ENCODE measurements at regions not wholly inside any gene's neighbourhood (a gene's known extent, or its start where the extent isn't known, plus 50 kb on each side); places are given as distances from the start of the nearest gene placed in this dataset.

DNA sequence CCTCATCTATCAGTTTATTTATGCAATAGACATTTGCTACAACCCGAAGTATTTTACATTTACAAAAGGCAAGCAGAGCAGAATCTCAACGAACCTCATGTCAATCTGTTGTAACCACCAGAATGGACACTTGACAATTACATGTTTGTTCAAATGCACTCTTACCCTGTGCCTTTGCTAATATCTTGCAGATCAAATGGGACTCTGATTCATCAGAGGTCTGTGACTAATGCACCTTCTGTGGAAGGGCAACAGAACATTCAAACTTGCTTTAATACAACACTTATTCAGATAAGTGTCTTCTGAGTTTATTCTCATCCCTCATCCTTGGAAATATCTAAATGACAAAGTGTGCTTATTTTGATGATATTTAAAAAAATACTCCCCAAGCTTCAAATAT is 644.7 kb upstream of the PCDH10 start:
- H3K27me3 Mint-ChIP-seq (ENCODE audit: low read depth), result no peaks in the 10 kb centered on the region
- H3K9me3 Mint-ChIP-seq (ENCODE audit: low read depth), result no peaks in the 10 kb centered on the region
- no peak overlapping the region for H3K4me3 Mint-ChIP-seq (ENCODE audit: unreplicated experiment)
- H3K36me3 Mint-ChIP-seq (ENCODE audit: low read depth), result no peaks in the 10 kb centered on the region
- no peak for DNase-seq (ENCODE audit: low spot score)
- H3K27ac Mint-ChIP-seq (ENCODE audit: unreplicated experiment), result no peak overlapping the region
- no peaks in the 10 kb centered on the region for H3K4me1 Mint-ChIP-seq (ENCODE audit: low read depth)
- TF ChIP-seq, protein P1, sequence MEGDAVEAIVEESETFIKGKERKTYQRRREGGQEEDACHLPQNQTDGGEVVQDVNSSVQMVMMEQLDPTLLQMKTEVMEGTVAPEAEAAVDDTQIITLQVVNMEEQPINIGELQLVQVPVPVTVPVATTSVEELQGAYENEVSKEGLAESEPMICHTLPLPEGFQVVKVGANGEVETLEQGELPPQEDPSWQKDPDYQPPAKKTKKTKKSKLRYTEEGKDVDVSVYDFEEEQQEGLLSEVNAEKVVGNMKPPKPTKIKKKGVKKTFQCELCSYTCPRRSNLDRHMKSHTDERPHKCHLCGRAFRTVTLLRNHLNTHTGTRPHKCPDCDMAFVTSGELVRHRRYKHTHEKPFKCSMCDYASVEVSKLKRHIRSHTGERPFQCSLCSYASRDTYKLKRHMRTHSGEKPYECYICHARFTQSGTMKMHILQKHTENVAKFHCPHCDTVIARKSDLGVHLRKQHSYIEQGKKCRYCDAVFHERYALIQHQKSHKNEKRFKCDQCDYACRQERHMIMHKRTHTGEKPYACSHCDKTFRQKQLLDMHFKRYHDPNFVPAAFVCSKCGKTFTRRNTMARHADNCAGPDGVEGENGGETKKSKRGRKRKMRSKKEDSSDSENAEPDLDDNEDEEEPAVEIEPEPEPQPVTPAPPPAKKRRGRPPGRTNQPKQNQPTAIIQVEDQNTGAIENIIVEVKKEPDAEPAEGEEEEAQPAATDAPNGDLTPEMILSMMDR (IDR thresholded peaks at IDR 0.05), result no peak

DNA sequence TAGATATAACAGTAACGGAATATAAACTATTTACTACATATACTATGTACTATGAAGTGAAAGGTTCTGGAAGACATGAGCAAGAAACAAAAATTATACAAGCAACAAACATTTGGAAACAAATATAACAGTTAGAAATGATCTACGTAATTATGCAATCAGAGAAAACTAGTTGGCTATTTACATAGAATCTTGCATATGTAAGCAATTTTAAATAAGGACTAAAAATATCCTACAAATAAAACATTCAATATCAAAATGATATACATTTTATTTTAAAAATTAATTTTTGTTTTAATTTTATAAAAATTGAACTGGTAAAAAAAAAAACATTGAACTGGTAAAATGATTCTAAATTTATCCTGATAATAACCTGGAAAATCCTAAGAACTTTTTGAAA is 642.5 kb upstream of the PCDH10 start:
- H3K27ac Mint-ChIP-seq (ENCODE audit: unreplicated experiment), result no peak overlapping the region
- no peaks in the 10 kb centered on the region for H3K27me3 Mint-ChIP-seq (ENCODE audit: low read depth)
- TF ChIP-seq, protein P1 (IDR thresholded peaks at IDR 0.05), result no peak
- no peak for DNase-seq (ENCODE audit: low spot score)
- no peaks in the 10 kb centered on the region for H3K36me3 Mint-ChIP-seq (ENCODE audit: low read depth)
- H3K4me3 Mint-ChIP-seq (ENCODE audit: unreplicated experiment), result no peak overlapping the region
- H3K4me1 Mint-ChIP-seq (ENCODE audit: low read depth), result no peaks in the 10 kb centered on the region
- no peaks in the 10 kb centered on the region for H3K9me3 Mint-ChIP-seq (ENCODE audit: low read depth)

DNA sequence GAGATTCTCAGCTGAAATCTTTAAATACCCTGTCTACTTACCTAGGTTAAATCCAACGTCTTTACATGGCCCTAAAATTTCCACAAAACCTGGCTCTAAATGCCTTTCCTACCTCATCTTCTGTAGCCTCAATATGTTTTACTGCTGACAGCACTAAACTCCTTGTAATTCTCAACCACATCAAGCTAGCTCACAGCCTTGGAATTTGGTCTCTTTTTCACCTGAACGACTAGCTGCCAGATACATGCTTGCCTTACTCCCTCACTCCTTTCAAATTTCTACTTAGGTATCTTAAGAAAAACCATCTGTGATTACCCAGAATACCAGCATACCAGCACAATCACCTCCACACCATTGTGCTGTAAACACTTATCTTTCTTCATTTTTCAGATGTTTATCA is 635.6 kb upstream of the PCDH10 start:
- no peak overlapping the region for H3K27ac Mint-ChIP-seq (ENCODE audit: unreplicated experiment)

DNA sequence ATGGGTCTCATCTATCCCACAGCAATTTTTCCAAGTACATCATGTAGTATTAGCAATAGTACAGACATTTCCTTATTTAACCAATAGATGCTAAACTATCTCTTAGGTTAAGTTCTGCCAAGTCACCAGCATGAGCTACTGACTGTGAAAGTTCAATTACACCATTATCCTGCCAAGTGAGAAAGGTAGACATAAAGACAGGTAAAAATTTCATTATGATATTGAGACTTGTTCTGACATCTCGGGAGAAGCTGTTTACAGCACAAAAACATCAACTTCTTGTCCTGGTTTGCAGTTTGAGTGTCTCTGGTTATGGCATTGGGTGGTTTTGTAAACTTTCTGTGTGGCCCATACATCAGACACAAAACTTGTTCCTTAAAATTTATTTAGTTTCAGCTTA is 622.4 kb upstream of the PCDH10 start:
- Mint-ChIP-seq H3K4me1 (ENCODE audit: low read depth) (no peaks in the 10 kb centered on the region), H3K36me3 (ENCODE audit: low read depth) (no peaks in the 10 kb centered on the region), H3K9me3 (ENCODE audit: low read depth) (no peaks in the 10 kb centered on the region), H3K27ac (ENCODE audit: unreplicated experiment) (no peak overlapping the region), H3K27me3 (ENCODE audit: low read depth) (no peaks in the 10 kb centered on the region), H3K4me3 (ENCODE audit: unreplicated experiment) (no peak overlapping the region)
- TF ChIP-seq, protein P1 (IDR thresholded peaks at IDR 0.05), result no peak
- no peak for DNase-seq (ENCODE audit: low spot score)

More for the DNA sequence above, 635.6 kb upstream of the PCDH10 start:
- no peak for DNase-seq (ENCODE audit: low spot score)
- H3K9me3 Mint-ChIP-seq (ENCODE audit: low read depth), result peaks cover 4% of the 10 kb centered on the region
- H3K27me3 Mint-ChIP-seq (ENCODE audit: low read depth), result no peaks in the 10 kb centered on the region
- TF ChIP-seq, protein P1 (IDR thresholded peaks at IDR 0.05), result no peak
- no peaks in the 10 kb centered on the region for H3K36me3 Mint-ChIP-seq (ENCODE audit: low read depth)
- no peaks in the 10 kb centered on the region for H3K4me1 Mint-ChIP-seq (ENCODE audit: low read depth)
- no peak overlapping the region for H3K4me3 Mint-ChIP-seq (ENCODE audit: unreplicated experiment)

DNA sequence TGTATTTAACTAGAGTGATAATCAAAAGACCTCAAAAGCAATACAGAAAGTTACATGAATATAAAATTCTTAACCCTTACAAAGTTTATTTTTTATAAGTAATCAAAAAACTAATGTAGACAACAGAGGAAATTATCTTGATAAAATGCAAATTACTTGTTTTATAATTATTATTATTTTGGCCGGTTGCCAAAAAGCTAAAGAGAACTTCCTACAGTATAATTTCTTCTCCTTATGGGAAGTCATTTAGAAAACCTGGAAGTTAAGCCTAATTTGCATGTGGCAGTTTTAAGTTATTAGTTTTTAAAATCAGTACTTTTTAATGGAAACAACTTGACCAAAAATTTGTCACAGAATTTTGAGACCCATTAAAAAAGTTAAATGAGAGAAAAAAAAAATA is 621.3 kb upstream of the PCDH10 start:
- no peaks in the 10 kb centered on the region for H3K36me3 Mint-ChIP-seq (ENCODE audit: low read depth)
- no peaks in the 10 kb centered on the region for H3K4me1 Mint-ChIP-seq (ENCODE audit: low read depth)
- DNase-seq (ENCODE audit: low spot score), result no peak
- H3K9me3 Mint-ChIP-seq (ENCODE audit: low read depth), result no peaks in the 10 kb centered on the region
- H3K27ac Mint-ChIP-seq (ENCODE audit: unreplicated experiment), result no peak overlapping the region
- no peaks in the 10 kb centered on the region for H3K27me3 Mint-ChIP-seq (ENCODE audit: low read depth)
- no peak overlapping the region for H3K4me3 Mint-ChIP-seq (ENCODE audit: unreplicated experiment)
- TF ChIP-seq, protein P1 (IDR thresholded peaks at IDR 0.05), result no peak
